Hematopoietic multipotent progenitor cell treated with erythropoietin and hydrocortisone succinate and interleukin-3 and kit ligand, for 15 days (in vitro differentiated cells): ENCODE measurements at regions not wholly inside any gene's neighbourhood (a gene's known extent, or its start where the extent isn't known, plus 50 kb on each side); places are given as distances from the start of the nearest gene placed in this dataset.

Experiments
- DNase-seq: peaks from one replicate; pipeline ENCODE4 v3.0.0-alpha.2; 2015; ENCODE audit warnings: low spot score

DNA sequence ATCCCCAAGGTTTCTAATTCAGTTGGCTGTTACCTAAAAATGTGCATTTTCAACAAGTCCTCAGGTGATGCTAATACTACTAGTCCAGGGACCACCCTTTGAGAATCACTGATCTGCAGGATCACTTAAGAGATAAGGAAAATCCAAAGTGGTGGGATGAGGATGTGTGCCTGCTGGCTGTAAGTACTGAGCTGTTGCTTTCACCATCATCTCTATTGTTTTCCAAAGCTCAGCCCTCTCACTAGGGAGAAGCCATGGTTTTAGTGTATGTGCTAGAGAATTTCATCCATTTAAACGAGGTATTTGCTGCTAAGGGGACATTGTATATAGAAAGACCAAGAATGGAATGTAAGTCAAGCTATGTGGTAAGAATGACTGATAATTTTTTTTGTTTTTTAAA lies 202.3 kb downstream of the KIF21A start:
- DNase-seq: no peak

- no peak for DNase-seq
These were observed 203.1 kb downstream of the KIF21A start for GRCh38 chr12:39239490-39240486.

- DNase-seq: no peak
These were observed 205.9 kb downstream of the KIF21A start for GRCh38 chr12:39237004-39237403.

GRCh38 chr12:39235990-39236767 lies 206.7 kb downstream of the KIF21A start:
- no peak for DNase-seq

DNA sequence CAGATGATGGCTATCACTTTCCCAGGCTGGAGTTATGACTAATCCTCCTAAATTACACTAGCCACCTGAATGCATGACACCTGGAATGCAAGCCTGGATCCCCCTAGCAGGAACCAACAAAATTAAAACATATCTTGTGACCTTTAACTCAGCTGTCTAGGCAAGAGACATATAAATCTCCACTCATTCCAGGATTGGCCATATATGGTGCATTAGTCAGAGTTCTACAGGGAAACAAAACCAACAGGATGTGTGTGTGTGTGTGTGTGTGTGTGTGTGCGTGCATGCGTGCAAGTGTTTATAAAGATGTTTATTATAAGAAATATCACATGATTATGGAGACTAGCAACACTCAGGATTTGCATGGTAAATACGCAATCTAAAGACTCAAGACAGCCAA lies 212.8 kb downstream of the KIF21A start:
- no peak for DNase-seq

- no peak for DNase-seq
These were observed 215.7 kb downstream of the KIF21A start for GRCh38 chr12:39227218-39227617.

DNA sequence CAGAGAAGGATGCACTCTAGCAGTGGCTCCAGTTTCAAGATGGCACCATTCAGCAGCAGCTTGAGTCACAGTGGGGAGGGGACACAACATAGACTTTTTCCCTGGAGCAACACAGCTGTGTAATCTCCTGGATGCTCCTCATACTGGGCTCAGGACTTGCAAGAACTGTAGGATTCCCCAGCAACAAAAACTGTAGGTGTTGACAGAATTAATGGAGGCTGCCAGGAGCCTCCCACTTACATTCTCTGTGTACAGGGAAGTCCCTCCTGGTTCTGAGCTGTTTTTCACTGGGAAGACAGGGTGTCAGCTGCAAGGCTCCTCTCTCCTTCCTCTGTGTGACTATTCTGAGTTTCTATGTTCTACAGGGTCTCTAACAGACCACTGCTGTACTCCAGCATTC lies 217.9 kb downstream of the KIF21A start:
- DNase-seq: no peak

GRCh38 chr12:39205969-39206368 lies 237.0 kb downstream of the KIF21A start:
- DNase-seq: no peak

DNA sequence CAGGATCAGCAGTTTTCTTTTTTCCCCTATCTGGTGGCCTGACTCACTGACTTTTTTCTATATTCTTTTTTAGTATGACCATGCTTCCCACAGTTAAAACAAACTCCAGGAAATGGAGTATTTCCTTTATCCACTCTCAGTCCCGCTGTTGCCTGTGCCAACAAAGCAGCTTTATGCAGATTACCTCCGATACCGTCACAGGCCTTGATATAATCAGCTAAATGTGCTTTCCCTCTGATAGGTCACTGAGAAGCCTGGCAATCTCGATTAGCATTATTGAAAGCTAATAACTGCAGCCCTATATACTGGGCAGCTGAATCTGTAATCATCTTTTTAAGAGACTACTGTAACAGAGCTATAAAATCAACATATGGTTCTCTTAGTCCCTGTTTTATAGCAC lies 243.6 kb downstream of the KIF21A start:
- no peak for DNase-seq

DNA sequence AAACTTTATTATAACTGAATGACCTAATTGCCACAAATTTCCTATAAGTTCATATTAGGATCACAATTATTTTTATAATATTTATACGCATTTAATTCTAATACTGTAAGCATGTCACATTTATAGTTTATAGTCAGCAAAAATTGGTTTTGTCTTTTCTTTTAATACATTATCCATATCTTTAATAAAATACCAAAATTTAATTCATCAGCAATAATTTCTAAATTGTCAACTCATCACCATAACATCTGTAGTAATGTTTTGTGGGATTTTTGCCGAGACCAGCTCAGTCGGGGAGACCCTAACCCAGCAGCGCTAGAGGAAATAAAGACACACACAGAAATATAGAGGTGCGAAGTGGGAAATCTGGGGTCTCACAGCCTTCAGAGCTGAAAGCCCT lies 254.2 kb downstream of the KIF21A start:
- no peak for DNase-seq

GRCh38 chr12:39186744-39187143 lies 256.2 kb downstream of the KIF21A start:
- no peak for DNase-seq

GRCh38 chr12:39178837-39179236 lies 264.1 kb downstream of the KIF21A start:
- no peak for DNase-seq

DNA sequence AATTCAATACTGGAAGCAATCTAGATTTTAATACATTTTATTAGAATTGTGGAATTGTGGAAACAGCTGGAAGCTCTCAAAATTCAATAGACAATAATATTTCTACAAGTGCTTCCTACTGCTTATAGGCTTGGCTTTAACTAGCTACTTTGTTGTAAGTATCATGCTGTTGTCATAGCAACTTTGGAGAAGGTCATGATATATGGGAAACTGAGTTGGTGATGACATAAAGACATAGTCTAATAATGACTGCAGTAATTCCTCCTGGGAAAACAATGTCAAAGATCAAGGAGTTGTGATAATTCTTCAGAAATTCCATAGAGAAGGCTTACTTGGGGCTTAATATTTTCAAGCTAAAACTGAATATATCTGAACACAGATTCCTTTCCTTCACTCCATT lies 266.6 kb downstream of the KIF21A start:
- DNase-seq: no peak

DNA sequence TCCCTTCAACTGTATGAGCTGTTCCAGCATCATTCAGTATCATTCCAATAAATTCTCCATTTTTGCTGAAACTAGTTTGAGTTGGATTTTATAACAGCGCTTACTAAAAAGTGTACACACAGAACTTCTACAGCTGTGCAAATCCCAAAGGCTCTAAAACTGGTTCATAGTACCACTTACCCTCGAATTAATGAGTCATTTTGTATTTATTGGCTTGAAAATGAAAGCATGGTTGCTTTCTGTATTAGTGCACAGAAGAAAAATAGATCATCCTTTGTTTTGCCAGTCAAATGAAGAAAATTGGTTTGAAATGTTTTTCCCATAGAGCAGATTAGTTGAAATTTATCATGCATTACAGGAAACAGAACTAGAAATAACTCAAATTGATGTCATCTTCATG lies 268.3 kb upstream of the CPNE8 start:
- DNase-seq: no peak

GRCh38 chr12:39165338-39165737 lies 259.9 kb upstream of the CPNE8 start:
- DNase-seq: no peak

GRCh38 chr12:39161465-39162085 lies 256.2 kb upstream of the CPNE8 start:
- DNase-seq: no peak

- no peak for DNase-seq
These were observed 252.4 kb upstream of the CPNE8 start for GRCh38 chr12:39157696-39158342.

GRCh38 chr12:39145175-39145999 lies 240.0 kb upstream of the CPNE8 start:
- no peak for DNase-seq

- DNase-seq: no peak
These were observed 239.2 kb upstream of the CPNE8 start for GRCh38 chr12:39144613-39145061.

GRCh38 chr12:39138268-39138667 lies 232.9 kb upstream of the CPNE8 start:
- DNase-seq: no peak

DNA sequence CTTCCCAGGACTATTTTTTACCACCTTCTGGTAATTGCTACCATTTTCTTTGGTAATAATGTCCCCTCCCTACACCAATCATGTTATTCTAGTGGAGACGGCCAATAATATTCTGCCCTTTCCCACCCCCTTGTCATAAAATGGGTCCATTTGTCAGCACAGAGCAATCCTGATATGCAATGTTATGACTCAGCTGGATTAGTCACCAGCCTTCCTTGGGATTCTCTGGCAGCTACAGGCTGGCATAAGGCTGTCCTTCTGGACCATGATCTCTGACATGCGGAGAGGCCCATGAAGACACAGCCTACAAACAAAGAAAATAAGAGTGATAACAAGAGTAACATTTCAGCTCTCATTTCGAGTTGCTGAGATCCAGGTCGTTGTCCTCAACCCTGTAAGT lies 222.0 kb upstream of the CPNE8 start:
- DNase-seq: no peak
